ENCODE measurements at regions not wholly inside any gene's neighbourhood (a gene's known extent, or its start where the extent isn't known, plus 50 kb on each side); places are given as distances from the start of the nearest gene placed in this dataset.

GRCh38 chr2:120546865-120547390 is 188.7 kb upstream of the GLI2 start:
- no peak for DNase-seq (ENCODE audit: low read depth, low spot score)

- DNase-seq (ENCODE audit: low read depth, low spot score), result no peak
Observed at GRCh38 chr2:120547662-120548061, 188.0 kb upstream of the GLI2 start.

DNA sequence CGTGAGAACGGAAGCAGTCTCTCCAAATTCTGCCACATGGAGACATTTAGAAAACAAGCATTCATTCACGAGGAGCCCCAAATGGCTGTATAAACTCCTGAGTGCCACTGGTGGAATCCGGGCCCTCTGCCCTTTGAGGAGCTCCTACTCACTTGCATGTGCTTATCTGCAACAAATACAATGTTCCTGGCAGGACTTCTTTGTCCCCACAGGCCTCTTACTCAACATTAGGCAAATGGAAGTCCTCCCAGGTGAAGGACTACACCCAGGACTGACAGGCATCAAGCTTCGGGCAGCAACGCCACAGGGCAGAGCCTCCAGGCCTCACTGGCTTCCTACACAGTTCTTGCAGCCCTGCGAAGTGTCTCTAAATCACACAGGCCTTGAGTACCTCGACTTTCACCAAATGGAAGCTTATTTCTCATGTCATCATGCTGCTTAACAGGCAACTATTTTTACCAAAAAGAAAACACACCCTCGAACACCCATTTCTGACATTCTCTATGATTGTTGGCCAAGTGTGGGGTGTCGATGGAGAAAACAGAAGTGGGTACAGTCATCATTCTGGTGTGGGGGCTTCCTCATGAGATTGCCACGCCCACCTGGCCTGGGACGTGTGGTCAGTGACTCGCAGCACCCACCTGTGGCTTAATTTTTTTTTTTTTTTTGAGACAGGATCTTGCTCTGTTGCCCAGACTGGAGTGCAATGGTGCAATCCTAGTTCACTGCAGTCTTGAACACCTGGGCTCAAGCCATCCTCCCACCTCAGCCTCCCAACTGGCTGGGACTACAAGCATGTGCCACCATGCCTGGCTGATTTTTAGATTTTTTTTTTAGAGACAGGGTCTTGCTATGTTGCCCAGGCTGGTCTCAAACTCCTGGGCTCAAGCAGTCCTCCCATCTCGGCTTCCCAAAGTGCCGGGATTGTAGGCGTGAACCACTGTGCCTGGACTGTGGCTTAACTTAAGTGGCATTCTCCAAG is 186.8 kb upstream of the GLI2 start:
- no peak for DNase-seq (ENCODE audit: low read depth, low spot score)

DNA sequence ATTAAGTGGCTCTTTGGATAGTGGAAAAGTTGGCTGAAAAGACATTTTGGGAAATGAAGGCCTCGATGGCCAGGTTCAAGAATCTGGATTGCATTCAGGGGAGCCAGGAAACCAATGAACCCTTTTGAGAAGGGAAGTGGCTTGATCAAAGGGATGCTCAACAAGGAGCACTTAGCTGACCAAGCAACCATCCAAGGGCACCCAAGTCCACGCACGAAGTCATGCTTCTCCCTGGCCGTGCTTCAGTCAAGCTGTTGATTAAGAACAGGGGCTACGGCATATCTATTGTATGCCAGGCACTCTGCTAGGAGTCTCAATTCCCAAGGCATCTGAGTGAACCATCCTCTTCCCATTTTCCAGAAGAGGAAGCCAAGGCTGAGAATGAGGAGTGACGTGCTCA is 185.8 kb upstream of the GLI2 start:
- DNase-seq (ENCODE audit: low read depth, low spot score), result no peak

GRCh38 chr2:120550282-120550681 is 185.4 kb upstream of the GLI2 start:
- no peak for DNase-seq (ENCODE audit: low read depth, low spot score)

DNA sequence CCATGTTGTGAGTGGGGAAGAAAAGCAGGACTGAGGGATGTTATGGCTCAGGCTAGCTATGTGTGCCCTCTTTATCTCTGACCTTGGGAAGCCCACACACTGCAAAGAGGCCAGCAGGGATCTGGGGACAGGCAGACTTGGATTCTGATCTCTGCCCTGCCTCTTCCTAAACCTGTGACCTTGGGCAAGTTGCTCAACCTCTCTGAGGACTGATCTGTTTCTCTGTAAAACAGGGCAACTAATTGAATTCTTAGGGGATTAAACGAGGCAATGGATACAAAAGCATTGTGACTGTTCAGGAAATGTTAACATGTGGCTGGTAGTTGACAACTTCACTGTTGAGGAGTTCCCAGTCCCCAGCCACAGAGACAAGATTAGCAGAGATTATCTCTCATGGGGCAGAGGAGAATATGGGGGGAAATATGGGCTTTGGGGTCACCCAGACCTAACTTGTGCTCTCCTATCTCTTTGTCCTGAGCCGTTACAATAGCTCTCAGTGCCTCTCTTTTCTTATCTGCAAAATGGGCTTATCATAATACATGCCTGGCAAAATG is 184.7 kb upstream of the GLI2 start:
- no peak for DNase-seq (ENCODE audit: low read depth, low spot score)

DNA sequence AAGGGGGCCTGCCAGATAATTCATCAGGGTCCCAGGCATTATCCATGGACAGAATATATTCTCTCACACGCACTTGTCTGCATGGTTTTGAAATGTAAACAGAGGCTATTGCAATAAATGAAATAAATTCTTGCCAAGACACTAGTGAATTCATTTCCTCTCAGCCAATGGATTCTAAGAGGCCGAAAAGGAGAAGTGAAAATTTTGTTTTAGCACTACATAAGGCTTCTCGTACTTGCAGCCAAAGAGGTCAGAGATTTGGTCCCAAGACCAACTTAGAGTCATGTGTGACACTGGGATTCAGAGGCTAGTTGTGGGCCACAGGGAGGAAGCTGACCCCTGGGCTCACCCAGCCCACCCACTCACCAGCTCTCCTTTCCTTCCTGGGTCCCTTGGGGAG is 184.1 kb upstream of the GLI2 start:
- DNase-seq (ENCODE audit: low read depth, low spot score), result no peak

DNA sequence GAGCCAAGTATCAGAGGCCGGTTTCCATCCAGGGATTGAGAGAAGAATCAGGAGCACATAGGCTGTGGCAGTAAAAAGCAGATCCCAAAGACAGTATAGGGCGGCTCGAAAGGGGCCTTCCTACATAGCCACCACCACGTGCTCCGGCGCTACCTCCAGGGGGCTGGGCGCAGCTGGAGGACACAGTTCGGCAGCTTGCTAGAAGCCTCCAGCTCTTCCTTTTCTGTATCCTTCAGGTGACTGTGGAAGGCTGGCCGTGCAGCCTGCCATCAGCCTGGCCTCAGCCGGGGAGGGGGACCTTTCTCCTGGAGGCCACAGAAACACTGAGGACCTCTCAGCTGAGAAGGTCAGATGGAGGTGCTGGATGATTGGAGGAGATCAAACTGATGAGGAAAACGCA is 183.6 kb upstream of the GLI2 start:
- DNase-seq (ENCODE audit: low read depth, low spot score), result no peak

- DNase-seq (ENCODE audit: low read depth, low spot score), result peak; percentile 91
Observed at GRCh38 chr2:120552800-120553481, 182.7 kb upstream of the GLI2 start.

DNA sequence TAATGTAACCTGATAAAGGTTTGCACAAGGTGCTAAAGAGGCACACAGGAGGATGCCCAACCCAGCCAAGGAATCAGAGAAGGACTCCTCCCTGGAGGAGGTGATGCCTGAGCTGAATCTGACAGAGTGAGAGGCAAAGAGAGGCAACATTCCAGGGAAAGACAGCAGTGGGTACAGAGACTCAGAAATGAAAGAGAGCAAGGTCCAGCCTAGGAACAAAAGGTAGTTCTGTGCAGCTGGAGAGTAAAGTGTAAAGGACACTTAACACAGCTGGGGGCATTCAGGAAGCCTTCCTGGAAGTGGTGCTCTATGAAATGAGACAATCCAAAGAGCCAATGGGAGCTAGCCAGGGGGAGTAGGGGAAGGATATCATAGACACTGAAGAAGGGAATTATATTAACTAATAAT is 181.0 kb upstream of the GLI2 start:
- no peak for DNase-seq (ENCODE audit: low read depth, low spot score)

DNA sequence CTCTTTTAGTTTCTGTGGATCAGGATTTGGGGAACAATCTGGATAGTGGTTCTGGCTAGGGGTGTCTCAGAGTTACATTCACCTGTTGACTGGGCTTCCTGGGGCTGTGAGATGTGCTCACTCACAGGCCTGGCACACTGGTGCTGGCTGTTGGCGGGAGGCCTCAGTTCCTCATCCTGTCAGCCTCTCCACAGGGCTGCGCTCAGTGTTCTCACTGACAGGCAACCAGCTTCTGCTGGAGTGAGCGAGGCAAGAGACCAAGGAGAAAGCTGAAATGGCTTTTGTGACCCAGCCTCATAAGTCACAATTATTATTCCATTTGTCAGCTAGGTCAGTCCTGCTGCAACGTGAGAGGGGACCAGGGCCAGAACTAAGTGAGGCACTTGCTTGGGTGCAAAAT is 180.6 kb upstream of the GLI2 start:
- DNase-seq (ENCODE audit: low read depth, low spot score), result no peak

DNA sequence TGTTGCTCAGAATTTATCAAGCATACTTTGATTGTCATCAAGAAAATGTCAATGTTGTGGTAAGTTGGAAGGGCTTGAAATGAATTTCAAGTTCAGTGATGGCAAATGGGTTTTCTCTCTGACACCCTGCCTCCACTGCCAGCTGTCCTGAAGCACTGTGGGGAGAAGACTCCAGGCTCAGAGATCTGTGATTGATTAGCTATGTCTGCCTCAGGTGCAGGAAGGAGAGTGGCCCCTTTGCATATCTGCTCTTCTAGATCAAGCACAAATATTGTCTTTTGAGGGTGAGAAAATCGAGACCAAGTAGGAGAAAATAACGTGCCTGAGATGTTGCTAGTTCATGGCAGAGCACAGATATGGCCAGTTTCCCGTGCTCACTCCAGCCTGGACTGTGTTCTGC is 178.8 kb upstream of the GLI2 start:
- no peak for DNase-seq (ENCODE audit: low read depth, low spot score)

- no peak for DNase-seq (ENCODE audit: low read depth, low spot score)
Observed at GRCh38 chr2:120558847-120559246, 176.8 kb upstream of the GLI2 start.

GRCh38 chr2:120559401-120559800 is 176.3 kb upstream of the GLI2 start:
- no peak for DNase-seq (ENCODE audit: low read depth, low spot score)

DNA sequence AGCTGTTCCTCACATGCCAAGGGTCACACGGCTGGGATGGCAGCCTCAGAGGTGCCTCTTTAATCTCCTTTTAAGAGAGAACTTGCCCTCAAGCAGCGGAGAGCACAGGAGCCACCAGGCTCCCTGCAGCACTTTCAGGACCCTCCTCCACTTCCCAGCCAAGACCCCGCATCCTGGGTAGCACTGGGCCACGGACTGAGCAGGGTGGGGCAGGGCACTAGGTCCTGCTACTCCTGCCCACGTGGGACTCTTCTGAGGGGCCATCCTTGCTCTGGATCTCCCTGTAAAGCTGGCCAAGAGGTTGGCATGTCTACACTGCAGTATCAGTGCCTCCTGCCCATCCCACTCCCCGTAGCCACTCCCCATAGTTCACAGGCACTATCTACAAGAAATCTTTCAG is 175.3 kb upstream of the GLI2 start:
- DNase-seq (ENCODE audit: low read depth, low spot score), result no peak

- no peak for DNase-seq (ENCODE audit: low read depth, low spot score)
Observed at GRCh38 chr2:120561379-120562035, 174.2 kb upstream of the GLI2 start.

- DNase-seq (ENCODE audit: low read depth, low spot score), result no peak
Observed at GRCh38 chr2:120562218-120563005, 173.3 kb upstream of the GLI2 start.

- DNase-seq (ENCODE audit: low read depth, low spot score), result no peak
Observed at GRCh38 chr2:120563616-120564015, 172.1 kb upstream of the GLI2 start.

GRCh38 chr2:120564213-120565094 is 171.2 kb upstream of the GLI2 start:
- no peak for DNase-seq (ENCODE audit: low read depth, low spot score)

DNA sequence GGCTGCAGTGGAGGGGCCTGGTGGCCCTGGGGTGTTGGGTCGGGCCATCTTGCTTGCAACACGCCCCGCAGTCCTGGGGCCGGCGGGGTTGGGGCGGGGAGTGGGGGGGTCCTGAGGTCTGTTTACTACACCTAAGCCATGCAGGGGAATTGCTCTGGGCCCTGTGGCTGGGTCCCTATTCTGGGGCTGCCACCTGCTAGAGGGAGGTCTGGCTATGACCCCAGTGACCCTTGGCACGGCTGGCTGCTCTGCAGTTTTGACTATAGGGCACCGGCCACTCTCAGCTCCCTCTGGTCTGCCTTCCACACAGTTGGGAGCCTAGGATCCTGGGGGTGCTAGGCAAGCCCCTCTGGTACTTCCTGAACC is 170.6 kb upstream of the GLI2 start:
- DNase-seq (ENCODE audit: low read depth, low spot score), result no peak

Measured in pulmonary artery endothelial cell (primary cell).